ENCODE measurements at regions not wholly inside any gene's neighbourhood (a gene's known extent, or its start where the extent isn't known, plus 50 kb on each side); places are given as distances from the start of the nearest gene placed in this dataset.

- no peak for DNase-seq (ENCODE audit: low read depth, low spot score)
- Histone ChIP-seq H3K27me3 (ENCODE audit: control insufficient read depth, extremely low read depth, insufficient read depth, low read length) (no peaks in the 10 kb centered on the region), H3K36me3 (ENCODE audit: control insufficient read depth in 2 of 2, extremely low read depth in 1 of 2, insufficient read depth in 2 of 2, low read length in 2 of 2) (no peaks in the 10 kb centered on the region), H3K4me3 (ENCODE audit: control insufficient read depth in 2 of 3, extremely low read depth in 1 of 3, insufficient read depth in 2 of 3, low read depth in 1 of 3, low read length in 3 of 3) (no peak overlapping the region), H2AFZ (ENCODE audit: control insufficient read depth, low read length) (no peak overlapping the region), H3K9ac (ENCODE audit: control insufficient read depth, extremely low read depth, insufficient read depth, low read length) (no peak overlapping the region), H4K20me1 (ENCODE audit: control insufficient read depth, extremely low read depth, insufficient read depth, low read length) (no peaks in the 10 kb centered on the region), H3K9me1 (ENCODE audit: control insufficient read depth, extremely low read depth, insufficient read depth, low read length) (no peaks in the 10 kb centered on the region), H3K4me2 (ENCODE audit: control insufficient read depth, extremely low read depth, insufficient read depth, low read depth, low read length) (no peak overlapping the region), H3K9me3 (ENCODE audit: control insufficient read depth, low read depth, low read length) (no peaks in the 10 kb centered on the region), H3K79me2 (ENCODE audit: control insufficient read depth, insufficient read depth, low read length) (no peaks in the 10 kb centered on the region), H3K4me1 (ENCODE audit: control insufficient read depth, extremely low read depth, insufficient read depth, low read length) (no peaks in the 10 kb centered on the region), H3K27ac (ENCODE audit: control insufficient read depth, insufficient read depth, low read length) (no peak overlapping the region)
- TF ChIP-seq CTCF (optimal IDR thresholded peaks at IDR 0.05 in 1 of 3, IDR thresholded peaks at IDR 0.05 in 1 of 3, conservative IDR thresholded peaks at IDR 0.05 in 1 of 3; ENCODE audit: extremely low read depth in 1 of 3, insufficient read depth in 2 of 3, low read length in 3 of 3) (no peak), EZH2 (IDR thresholded peaks at IDR 0.05; ENCODE audit: low read length) (no peak)
- FAIRE-seq = no peak
- dilution Hi-C loops (cut with MboI; ENCODE audit: extremely low pct_ligation_motif_present, low sequenced_read_pairs) = no loop called here
Measured at GRCh38 chr5:104295991-104296390, 733.4 kb upstream of the NUDT12 start.

DNA sequence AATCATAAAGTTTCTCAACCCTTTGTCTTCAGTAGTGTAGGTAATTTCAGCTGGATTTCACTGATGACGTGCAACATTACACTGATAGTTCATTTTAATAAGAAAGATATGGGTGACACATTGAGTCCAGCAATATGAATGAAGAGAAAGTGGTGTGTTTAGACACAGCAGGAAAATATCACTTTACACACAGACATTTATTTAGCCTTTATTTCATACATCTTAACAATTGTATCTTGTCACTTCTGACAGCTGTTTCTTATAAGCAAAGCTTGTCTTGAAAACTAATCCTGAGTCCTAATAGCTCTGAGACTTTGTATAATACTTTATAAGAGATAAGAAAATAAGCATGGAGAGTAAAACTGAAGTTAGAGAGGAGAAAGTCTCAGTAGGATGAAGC lies 720.5 kb upstream of the NUDT12 start:
- no peaks in the 10 kb centered on the region for H3K9me3 ChIP-seq (ENCODE audit: control insufficient read depth, low read depth, low read length)
- FAIRE-seq (no peak), DNase-seq (ENCODE audit: low read depth, low spot score) (no peak)
- dilution Hi-C loops (cut with MboI; ENCODE audit: extremely low pct_ligation_motif_present, low sequenced_read_pairs) = no loop called here
- no peak overlapping the region for H3K9ac ChIP-seq (ENCODE audit: control insufficient read depth, extremely low read depth, insufficient read depth, low read length)
- H3K4me3 ChIP-seq (ENCODE audit: control insufficient read depth in 2 of 3, extremely low read depth in 1 of 3, insufficient read depth in 2 of 3, low read depth in 1 of 3, low read length in 3 of 3) = no peak overlapping the region
- H3K36me3 ChIP-seq (ENCODE audit: control insufficient read depth in 2 of 2, extremely low read depth in 1 of 2, insufficient read depth in 2 of 2, low read length in 2 of 2) = no peaks in the 10 kb centered on the region
- no peaks in the 10 kb centered on the region for H3K4me1 ChIP-seq (ENCODE audit: control insufficient read depth, extremely low read depth, insufficient read depth, low read length)
- no peak overlapping the region for H2AFZ ChIP-seq (ENCODE audit: control insufficient read depth, low read length)
- H3K27ac ChIP-seq (ENCODE audit: control insufficient read depth, insufficient read depth, low read length) = no peak overlapping the region
- no peak overlapping the region for H3K4me2 ChIP-seq (ENCODE audit: control insufficient read depth, extremely low read depth, insufficient read depth, low read depth, low read length)
- H3K79me2 ChIP-seq (ENCODE audit: control insufficient read depth, insufficient read depth, low read length) = no peaks in the 10 kb centered on the region
- H3K27me3 ChIP-seq (ENCODE audit: control insufficient read depth, extremely low read depth, insufficient read depth, low read length) = no peaks in the 10 kb centered on the region
- no peaks in the 10 kb centered on the region for H3K9me1 ChIP-seq (ENCODE audit: control insufficient read depth, extremely low read depth, insufficient read depth, low read length)
- TF ChIP-seq CTCF (optimal IDR thresholded peaks at IDR 0.05 in 1 of 3, IDR thresholded peaks at IDR 0.05 in 1 of 3, conservative IDR thresholded peaks at IDR 0.05 in 1 of 3; ENCODE audit: extremely low read depth in 1 of 3, insufficient read depth in 2 of 3, low read length in 3 of 3) (no peak), EZH2 (IDR thresholded peaks at IDR 0.05; ENCODE audit: low read length) (no peak)
- no peaks in the 10 kb centered on the region for H4K20me1 ChIP-seq (ENCODE audit: control insufficient read depth, extremely low read depth, insufficient read depth, low read length)
